K562 (cell line): ENCODE measurements at regions not wholly inside any gene's neighbourhood (a gene's known extent, or its start where the extent isn't known, plus 50 kb on each side); places are given as distances from the start of the nearest gene placed in this dataset.

Experiments used
- ATAC-seq: fragments of 200-7000 bp; cut with Tn5 transposase; 3 replicates; pipeline ENCODE4 v1.9.1; 2020; ENCODE audit warnings: moderate library complexity
- BruUV-seq: library from RNA; stranded (reverse); fragments of 400-500 nt; replicated peaks from 2 replicates; lab custom pipeline; 2021; lab: Mats Ljungman, UMichigan
- CTCF ChIA-PET: fragments of 300-600 bp; formaldehyde crosslinking; extraction: SDS; loops from one replicate; lab custom pipeline; 2021; ENCODE audit warnings: low intra/inter-chr PET ratio; lab: Yijun Ruan, JAX
- POLR2A ChIA-PET: fragments of 300-600, 350-650 bp; sonication (Branson Sonifier 250); formaldehyde crosslinking; extraction: SDS; loops from one replicate; lab custom pipeline; 2021; ENCODE audit warnings: antibody characterized with exemption, inconsistent platforms; lab: Yijun Ruan, JAX
- DNase-seq, 4 experiments: peaks; one replicate each; pipeline versions ENCODE4 v3.0.0 to v3.0.0-alpha.2; 2011 to 2018; ENCODE audit warnings: low spot score in 3 of 4, mixed read lengths in 3 of 4; ENCODE audit errors: extremely low read depth in 1 of 4
- FAIRE-seq: peaks from 2 replicates; lab custom pipeline; 2011; peaks lifted over from hg19 to GRCh38; lab: Jason Lieb, UNC
- H2AFZ ChIP-seq: 2 replicates; pipeline ENCODE4 v1.6.0; 2011; ENCODE audit warnings: low read depth, low read length, control low read depth, inconsistent platforms
- H3K27ac ChIP-seq: fragments of 200-600 bp; 3 replicates; pipeline ENCODE4 v1.8.0; 2011; ENCODE audit warnings: low read depth, mild to moderate bottlenecking, control low read depth, inconsistent platforms, low read length, moderate library complexity, mixed read lengths; ENCODE audit errors: extremely low read depth
- H3K27me3 ChIP-seq, 2 experiments: fragments of 300-600 bp in 1 of 2; 2 replicates in 1 of 2; 3 replicates in 1 of 2; pipeline versions ENCODE4 v1.6.0 to v1.8.0; 2011; ENCODE audit warnings: inconsistent platforms in 2 of 2, low read length in 2 of 2, mild to moderate bottlenecking in 1 of 2, mixed read lengths in 1 of 2, moderate library complexity in 1 of 2; ENCODE audit not compliant: control insufficient read depth in 2 of 2, insufficient read depth in 2 of 2
- H3K36me3 ChIP-seq: fragments of 300-600 bp; 3 replicates; pipeline ENCODE4 v1.8.0; 2011; ENCODE audit warnings: mild to moderate bottlenecking, low read length, inconsistent platforms; ENCODE audit not compliant: control insufficient read depth, insufficient read depth
- H3K4me1 ChIP-seq, 2 experiments: fragments of 200-600 bp in 1 of 2; replicated peaks in 1 of 2; 2 replicates in 1 of 2; 3 replicates in 1 of 2; pipeline versions ENCODE4 v1.5.1 to v1.8.0; 2011; ENCODE audit warnings: inconsistent platforms in 2 of 2, low read length in 2 of 2, mild to moderate bottlenecking in 1 of 2, mixed read lengths in 1 of 2, moderate library complexity in 1 of 2; ENCODE audit not compliant: control insufficient read depth in 2 of 2, insufficient read depth in 2 of 2
- H3K4me2 ChIP-seq: 2 replicates; pipeline ENCODE4 v1.6.1; 2011; ENCODE audit warnings: low read length, control low read depth, inconsistent platforms, mixed read lengths; ENCODE audit not compliant: insufficient read depth
- H3K4me3 ChIP-seq: fragments of 200-600 bp; sonication (generic), shearing (Covaris generic); 2 replicates; pipeline ENCODE4 v1.5.1; 2016; ENCODE audit warnings: control low read depth, inconsistent platforms
- H3K79me2 ChIP-seq: fragments of 200-600 bp; 3 replicates; pipeline ENCODE4 v1.8.0; 2011; ENCODE audit warnings: low read length, inconsistent platforms; ENCODE audit not compliant: control insufficient read depth, insufficient read depth
- H3K9ac ChIP-seq, 2 experiments: 2 replicates each; pipeline versions ENCODE4 v1.6.0 to v1.6.1; 2011; ENCODE audit warnings: low read depth in 2 of 2, low read length in 2 of 2, control low read depth in 1 of 2, inconsistent platforms in 1 of 2, mild to moderate bottlenecking in 1 of 2, mixed read lengths in 1 of 2; ENCODE audit not compliant: insufficient read depth in 1 of 2
- H3K9me1 ChIP-seq: one replicate; pipeline ENCODE4 v1.6.0; 2011; ENCODE audit warnings: inconsistent platforms, mild to moderate bottlenecking, low read length, moderate library complexity; ENCODE audit not compliant: control insufficient read depth, insufficient read depth
- H3K9me3 ChIP-seq: replicated peaks from 2 replicates; pipeline ENCODE4 v1.5.1; 2011; ENCODE audit warnings: low read depth, low read length, inconsistent platforms; ENCODE audit not compliant: control insufficient read depth, insufficient read depth
- H4K20me1 ChIP-seq: replicated peaks from 2 replicates; pipeline ENCODE4 v1.6.1; 2011; ENCODE audit warnings: low read length, inconsistent platforms, mixed read lengths; ENCODE audit not compliant: control insufficient read depth, insufficient read depth
- EZH2 ChIP-seq: IDR thresholded peaks from 2 replicates; pipeline ENCODE4 v1.6.1; 2012; ENCODE audit warnings: low read depth, mild to moderate bottlenecking, inconsistent platforms, low read length, borderline replicate concordance
- HDAC1 ChIP-seq, 2 experiments: fragments of 450-650 bp; IDR thresholded peaks; 2 replicates each; pipeline ENCODE4 v1.6.1; 2016 to 2017; ENCODE audit warnings: inconsistent platforms in 1 of 2, mild to moderate bottlenecking in 1 of 2, moderate library complexity in 1 of 2
- KAT2B ChIP-seq: IDR thresholded peaks from one replicate; pipeline ENCODE4 v1.6.1; 2012; ENCODE audit warnings: low read depth, mild to moderate bottlenecking, control low read depth, inconsistent platforms, low read length, moderate library complexity
- RFX5 ChIP-seq: IDR thresholded peaks from 2 replicates; pipeline ENCODE4 v1.6.1; 2011; ENCODE audit warnings: low read depth, mild to moderate bottlenecking, improper control_type of control experiment, low read length
- SUPT5H ChIP-seq: fragments of 450-650 bp; IDR thresholded peaks from 2 replicates; pipeline ENCODE4 v1.6.1; 2016
- TCF7 ChIP-seq: sonication (generic); IDR thresholded peaks from 2 replicates; pipeline ENCODE4 v1.6.1; 2016; ENCODE audit warnings: antibody characterized with exemption, borderline replicate concordance
- ZNF121 ChIP-seq: sonication (generic); formaldehyde crosslinking; conservative IDR thresholded peaks from 2 replicates; pipeline ENCODE4 v1.8.0; 2022; ENCODE audit warnings: missing genetic modification reagents
- ZNF263 ChIP-seq: sonication (generic); formaldehyde crosslinking; IDR thresholded peaks from 2 replicates; pipeline ENCODE4 v1.8.0; 2022; ENCODE audit warnings: mild to moderate bottlenecking, missing genetic modification reagents, borderline replicate concordance
- ZNF561 ChIP-seq: fragments of 450-650 bp; formaldehyde crosslinking; conservative IDR thresholded peaks from 2 replicates; pipeline ENCODE4 v1.4.0; 2020; ENCODE audit warnings: mild to moderate bottlenecking, moderate library complexity
- ZNF766 ChIP-seq: fragments of 200-800 bp; sonication (Bioruptor generic); conservative IDR thresholded peaks from 2 replicates; pipeline ENCODE4 v1.6.1; 2016; ENCODE audit warnings: missing genetic modification characterization, missing compliant biosample characterization
- WGBS: fragments of 100-300 bp; shearing (Covaris generic); methylation state at CpG from one replicate; pipeline ENCODE4 v1.1.6; 2016; ENCODE audit warnings: low coverage, mixed read lengths; ENCODE audit not compliant: insufficient coverage; ENCODE audit errors: missing lambda C conversion rate; 5-methylcytosine and 5-hydroxymethylcytosine counted together
- in situ Hi-C: fragments of 300-500 bp; cut with MboI; formaldehyde crosslinking; loops from 4 replicates; pipeline ENCODE4 v1.15.0; 2018; ENCODE audit warnings: inconsistent platforms, mixed read lengths
- intact Hi-C: fragments of 100-400 bp; cut with micrococcal nuclease; formaldehyde crosslinking; loops from 2 replicates; pipeline ENCODE4 v1.14.2; 2022
- TF ChIP-seq, protein P1 (sequence below), 2 experiments: fragments of 150-350 bp in 1 of 2; IDR thresholded peaks; 2 replicates each; pipeline ENCODE4 v1.6.1; 2012 to 2016; ENCODE audit warnings: low read depth in 2 of 2, low read length in 2 of 2, mild to moderate bottlenecking in 1 of 2, moderate library complexity in 1 of 2

DNA sequence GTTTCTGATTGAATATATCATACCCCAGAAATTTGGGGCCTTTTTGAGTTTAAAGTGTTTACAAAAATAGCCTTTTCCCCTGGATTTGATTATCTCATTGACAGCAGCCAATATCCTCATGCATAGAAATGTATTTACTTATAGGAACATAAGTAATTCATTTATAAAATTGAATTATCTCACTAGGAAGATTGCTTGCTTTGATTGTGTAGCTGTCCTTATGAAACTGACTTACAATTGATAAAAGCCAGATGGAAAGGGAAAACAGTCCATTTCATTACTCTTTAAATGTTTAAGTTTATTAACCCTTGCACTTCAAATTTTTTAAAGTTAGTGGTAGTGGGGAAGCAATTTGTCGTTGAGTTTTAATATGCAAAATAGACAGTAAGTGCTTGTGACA, 310.2 kb upstream of the TBX22 start:
- ChIA-PET CTCF (no interaction called here), POLR2A (no interaction called here)
- H3K4me2 ChIP-seq: no peak overlapping the region
- BruUV-seq: no TSS peak
- DNase-seq: no peak
- TF ChIP-seq SUPT5H (no peak), ZNF561 (no peak), TCF7 (no peak), RFX5 (no peak), EZH2 (no peak), ZNF263 (CRISPR knock-in tag) (no peak), KAT2B (no peak), HDAC1 (IDR thresholded peaks at IDR 0.05) (no peak), ZNF121 (CRISPR knock-in tag) (no peak), ZNF766 (CRISPR knock-in tag) (no peak)
- TF ChIP-seq, protein P1, sequence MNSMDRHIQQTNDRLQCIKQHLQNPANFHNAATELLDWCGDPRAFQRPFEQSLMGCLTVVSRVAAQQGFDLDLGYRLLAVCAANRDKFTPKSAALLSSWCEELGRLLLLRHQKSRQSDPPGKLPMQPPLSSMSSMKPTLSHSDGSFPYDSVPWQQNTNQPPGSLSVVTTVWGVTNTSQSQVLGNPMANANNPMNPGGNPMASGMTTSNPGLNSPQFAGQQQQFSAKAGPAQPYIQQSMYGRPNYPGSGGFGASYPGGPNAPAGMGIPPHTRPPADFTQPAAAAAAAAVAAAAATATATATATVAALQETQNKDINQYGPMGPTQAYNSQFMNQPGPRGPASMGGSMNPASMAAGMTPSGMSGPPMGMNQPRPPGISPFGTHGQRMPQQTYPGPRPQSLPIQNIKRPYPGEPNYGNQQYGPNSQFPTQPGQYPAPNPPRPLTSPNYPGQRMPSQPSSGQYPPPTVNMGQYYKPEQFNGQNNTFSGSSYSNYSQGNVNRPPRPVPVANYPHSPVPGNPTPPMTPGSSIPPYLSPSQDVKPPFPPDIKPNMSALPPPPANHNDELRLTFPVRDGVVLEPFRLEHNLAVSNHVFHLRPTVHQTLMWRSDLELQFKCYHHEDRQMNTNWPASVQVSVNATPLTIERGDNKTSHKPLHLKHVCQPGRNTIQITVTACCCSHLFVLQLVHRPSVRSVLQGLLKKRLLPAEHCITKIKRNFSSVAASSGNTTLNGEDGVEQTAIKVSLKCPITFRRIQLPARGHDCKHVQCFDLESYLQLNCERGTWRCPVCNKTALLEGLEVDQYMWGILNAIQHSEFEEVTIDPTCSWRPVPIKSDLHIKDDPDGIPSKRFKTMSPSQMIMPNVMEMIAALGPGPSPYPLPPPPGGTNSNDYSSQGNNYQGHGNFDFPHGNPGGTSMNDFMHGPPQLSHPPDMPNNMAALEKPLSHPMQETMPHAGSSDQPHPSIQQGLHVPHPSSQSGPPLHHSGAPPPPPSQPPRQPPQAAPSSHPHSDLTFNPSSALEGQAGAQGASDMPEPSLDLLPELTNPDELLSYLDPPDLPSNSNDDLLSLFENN (IDR thresholded peaks at IDR 0.05; ENCODE audit: low read depth in 2 of 2, low read length in 2 of 2): no peak
- no peak overlapping the region for H3K9ac ChIP-seq
- no peak for ATAC-seq
- WGBS: 0% methylated on average over 1 of the region's 1 CpG
- no peak for FAIRE-seq
- no peaks in the 10 kb centered on the region for H3K4me1 ChIP-seq
- no peaks in the 10 kb centered on the region for H3K9me3 ChIP-seq
- H3K27me3 ChIP-seq: no peaks in the 10 kb centered on the region
- H4K20me1 ChIP-seq: no peaks in the 10 kb centered on the region
- no peak overlapping the region for H2AFZ ChIP-seq
- H3K9me1 ChIP-seq: no peaks in the 10 kb centered on the region
- intact Hi-C loops (no loop called here), in situ Hi-C loops (no loop called here)
- H3K36me3 ChIP-seq: no peaks in the 10 kb centered on the region
- H3K4me3 ChIP-seq: no peak overlapping the region
- no peaks in the 10 kb centered on the region for H3K79me2 ChIP-seq
- no peak overlapping the region for H3K27ac ChIP-seq
